HuH-7 (cell line): ENCODE measurements at regions not wholly inside any gene's neighbourhood (a gene's known extent, or its start where the extent isn't known, plus 50 kb on each side); places are given as distances from the start of the nearest gene placed in this dataset.

Experiments
- DNase-seq: peaks from one replicate; pipeline ENCODE4 v3.0.0; 2011; ENCODE audit warnings: low spot score

DNA sequence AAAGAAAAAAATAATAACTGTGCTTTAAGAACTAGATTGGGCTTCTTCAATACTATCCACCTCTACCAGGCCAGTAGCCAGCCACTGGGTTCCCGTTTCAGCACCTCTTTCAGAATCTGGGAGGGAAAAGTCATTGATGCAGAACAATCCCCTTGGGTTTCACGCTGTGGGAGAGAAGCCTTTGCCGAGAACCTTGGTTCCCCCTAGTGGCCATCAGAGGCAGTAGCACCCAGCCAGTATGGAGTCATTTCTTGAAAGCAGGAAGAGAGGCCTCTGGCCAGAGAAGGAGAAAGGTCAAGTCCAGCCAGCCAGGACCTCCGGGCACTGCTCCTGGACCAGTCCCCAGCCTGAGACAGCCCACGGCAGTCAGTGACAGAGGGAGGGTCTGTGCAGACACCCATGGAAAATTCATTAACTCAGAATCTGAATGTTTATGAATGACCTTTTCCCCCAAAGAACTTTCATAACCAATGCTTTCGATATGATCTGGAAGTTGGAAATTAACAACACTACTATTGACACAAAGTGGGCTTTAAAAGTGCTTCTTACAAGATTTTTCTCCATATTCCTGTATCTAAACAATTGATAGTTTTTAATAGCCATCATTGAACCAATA, 51.2 kb upstream of the CDH5 start:
- DNase-seq, result peak; percentile 72

DNA sequence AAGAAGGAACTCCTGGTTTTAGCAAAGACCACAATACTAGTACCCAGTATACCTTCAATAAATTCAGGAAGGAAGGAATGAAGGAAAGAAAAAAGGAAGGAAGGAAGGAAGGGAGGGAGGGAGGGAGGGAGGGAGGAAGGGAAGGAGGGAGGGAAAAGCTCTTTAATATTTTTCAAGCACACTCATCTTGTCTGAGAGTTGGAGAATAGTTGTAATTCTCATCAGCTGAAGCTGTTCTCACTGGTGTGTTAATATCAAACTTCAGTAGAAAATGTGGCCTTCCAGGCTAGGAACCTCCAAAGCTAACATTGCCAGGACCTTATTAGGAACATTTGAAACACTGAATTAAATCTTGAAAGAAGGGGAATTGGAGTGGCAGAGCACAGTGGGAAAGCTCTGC, 55.2 kb upstream of the CDH5 start:
- no peak for DNase-seq

- no peak for DNase-seq
Measured at GRCh38 chr16:66309215-66309807, 57.2 kb upstream of the CDH5 start.

GRCh38 chr16:66308096-66308495, 58.4 kb upstream of the CDH5 start:
- DNase-seq, result no peak

DNA sequence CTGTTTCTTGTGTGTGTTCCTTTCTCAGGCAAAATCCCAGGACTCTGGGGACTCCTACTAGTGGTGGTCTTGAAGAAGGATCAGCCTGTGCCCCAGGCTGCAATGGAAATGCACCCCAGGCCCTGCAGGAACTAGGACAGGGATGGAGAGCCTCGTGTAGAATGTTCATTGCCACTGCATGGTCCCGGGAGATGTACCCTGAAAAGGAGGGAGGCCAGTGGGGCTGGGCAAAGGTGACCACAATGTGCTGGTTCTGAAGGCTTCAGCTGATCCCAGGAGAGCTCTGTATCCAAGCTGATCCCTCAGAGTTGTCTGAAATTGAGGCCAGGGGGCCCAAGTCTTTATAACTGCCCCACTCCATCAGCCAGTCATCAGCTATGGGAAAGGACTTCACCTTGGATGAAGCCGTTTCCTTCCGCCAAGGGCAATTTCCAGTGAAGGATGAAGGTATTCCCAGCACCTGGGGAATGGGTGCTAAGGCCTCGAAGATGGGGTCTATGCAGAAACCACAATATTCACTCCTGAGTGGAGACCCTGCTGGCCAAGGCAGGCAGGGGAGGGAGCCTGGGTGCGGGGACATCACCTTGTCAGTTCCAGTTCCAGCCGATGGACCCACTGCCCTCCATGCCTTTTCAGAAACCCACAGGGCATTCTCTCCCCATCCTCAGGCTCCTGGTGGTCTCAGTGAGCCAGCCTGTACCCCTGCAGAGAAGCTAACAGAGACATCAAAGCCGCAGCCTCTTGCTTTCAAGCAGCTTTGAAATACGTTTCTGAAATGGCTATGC, 59.9 kb upstream of the CDH5 start:
- no peak for DNase-seq

DNA sequence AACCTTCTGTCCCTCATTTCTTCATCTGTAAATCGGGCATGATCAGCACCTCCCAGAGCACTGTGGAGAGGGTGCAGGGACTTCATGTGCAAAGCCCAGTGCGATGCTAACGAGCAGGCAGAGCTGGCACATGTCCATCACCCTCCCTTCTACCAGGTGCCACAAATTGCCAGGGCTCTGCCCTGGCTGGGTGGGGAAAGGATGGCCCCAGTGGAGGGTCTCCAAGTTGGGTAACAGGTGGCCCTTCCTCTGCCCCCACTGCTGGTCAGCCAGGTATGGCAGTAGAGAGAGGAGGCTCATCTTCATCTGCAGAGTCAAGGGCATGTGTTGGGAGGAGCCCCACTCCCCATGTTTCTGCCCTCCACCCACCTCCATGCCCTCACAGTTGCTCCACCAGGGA, 61.5 kb upstream of the CDH5 start:
- no peak for DNase-seq

DNA sequence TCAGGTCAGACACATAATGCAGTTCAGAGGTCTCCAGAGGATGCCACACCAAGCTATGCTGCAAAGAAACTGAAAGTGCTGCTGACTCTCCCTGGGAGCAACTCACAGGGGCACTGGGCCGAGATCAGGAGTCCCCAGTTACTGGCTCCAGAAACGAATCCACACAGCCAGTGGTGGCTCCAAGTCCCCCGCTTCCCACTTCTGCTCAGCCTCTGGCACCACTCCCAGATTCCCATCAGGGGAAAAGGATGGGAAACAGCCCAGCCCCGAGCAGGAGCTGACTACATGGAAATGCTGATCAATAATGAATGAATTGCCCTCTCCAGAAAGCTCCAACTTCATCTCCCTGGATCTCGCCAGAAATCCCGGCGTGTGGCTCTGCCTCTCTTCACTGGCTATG, 62.3 kb upstream of the CDH5 start:
- DNase-seq, result no peak

GRCh38 chr16:66300501-66300900, 66.0 kb upstream of the CDH5 start:
- no peak for DNase-seq

DNA sequence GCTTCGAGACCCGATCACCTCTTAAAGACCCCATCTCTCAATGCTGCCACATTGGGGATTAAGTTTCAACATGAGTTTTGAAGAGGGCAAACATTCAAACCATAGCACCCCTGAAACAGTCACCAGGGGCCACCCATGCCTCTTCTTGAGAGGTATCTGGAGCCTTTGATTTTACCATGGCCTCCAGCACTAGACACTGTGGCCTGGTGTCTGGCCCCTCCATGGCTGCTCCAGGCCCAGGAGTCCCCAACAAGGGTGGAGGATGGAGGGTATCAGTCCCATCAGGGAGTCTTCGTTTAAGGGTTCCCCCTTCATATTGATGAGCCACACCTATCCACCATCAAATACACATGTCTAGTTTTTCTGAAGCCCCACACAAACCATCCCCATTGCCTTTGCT, 66.5 kb upstream of the CDH5 start:
- no peak for DNase-seq

- DNase-seq, result no peak
Measured at GRCh38 chr16:66299349-66299748, 67.1 kb upstream of the CDH5 start.

GRCh38 chr16:66298571-66299120, 67.8 kb upstream of the CDH5 start:
- DNase-seq, result no peak

GRCh38 chr16:66298006-66298405, 68.5 kb upstream of the CDH5 start:
- no peak for DNase-seq

- DNase-seq, result no peak
Measured at GRCh38 chr16:66296591-66296990, 69.9 kb upstream of the CDH5 start.

DNA sequence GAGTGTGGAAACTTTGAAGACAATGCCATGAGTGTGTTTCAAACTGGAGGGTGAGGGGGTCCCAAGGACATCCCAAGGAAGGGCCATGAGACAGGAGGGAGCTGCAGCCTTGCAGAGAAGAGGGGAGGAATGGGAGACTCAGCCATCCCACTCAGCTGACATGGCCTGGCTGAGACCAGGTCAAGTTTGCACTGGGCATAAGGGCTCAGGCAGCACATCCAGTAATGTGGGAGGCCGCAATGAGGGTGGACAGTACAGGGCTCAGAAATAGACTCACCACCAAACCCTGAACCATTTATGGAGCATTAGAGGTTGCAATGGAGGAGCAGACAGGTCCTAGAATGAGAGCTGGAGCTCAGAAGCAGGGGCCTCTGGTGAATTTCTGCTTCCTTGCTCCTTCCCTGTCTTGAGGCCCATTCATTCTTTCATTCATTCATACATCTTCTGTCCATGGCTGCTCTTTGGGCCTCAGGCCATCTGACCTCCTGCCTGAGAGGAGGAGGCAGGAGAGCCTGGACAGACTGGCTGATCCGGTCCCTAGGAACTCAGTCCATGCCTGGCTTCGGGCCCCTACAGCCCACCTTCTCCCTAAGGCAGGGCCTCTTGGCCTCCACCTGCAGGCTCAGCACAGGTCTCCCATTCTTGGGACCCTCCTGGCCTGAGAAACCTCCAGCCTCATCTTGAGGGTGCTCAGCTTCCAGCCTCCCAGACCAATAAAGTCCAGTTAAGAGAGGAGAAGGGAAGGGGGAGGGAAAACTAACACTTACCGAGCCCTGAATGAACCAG, 70.5 kb upstream of the CDH5 start:
- DNase-seq, result no peak

DNA sequence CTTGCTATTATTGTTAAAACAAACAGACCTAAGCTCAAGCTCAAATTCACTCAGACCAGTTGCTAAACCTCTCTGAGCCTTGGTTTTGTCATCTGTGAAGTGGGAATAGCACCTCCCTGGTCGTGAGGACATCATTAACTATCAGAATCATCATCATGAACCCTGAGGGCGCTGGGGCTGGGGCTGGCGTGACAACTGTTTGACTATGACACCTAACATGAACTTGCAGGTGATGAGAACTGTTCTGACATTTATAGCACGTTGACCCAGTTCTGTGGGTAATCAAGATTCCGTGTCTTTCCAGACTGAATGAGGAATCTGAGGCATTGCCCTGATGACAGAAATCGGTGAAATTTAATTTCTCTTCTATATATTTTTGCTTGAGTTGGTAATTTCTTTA, 71.3 kb upstream of the CDH5 start:
- no peak for DNase-seq

- no peak for DNase-seq
Measured at GRCh38 chr16:66294507-66294906, 72.0 kb upstream of the CDH5 start.

GRCh38 chr16:66293932-66294331, 72.6 kb upstream of the CDH5 start:
- no peak for DNase-seq

GRCh38 chr16:66293207-66293735, 73.2 kb upstream of the CDH5 start:
- no peak for DNase-seq

- DNase-seq, result no peak
Measured at GRCh38 chr16:66292241-66292935, 74.1 kb upstream of the CDH5 start.

- DNase-seq, result no peak
Measured at GRCh38 chr16:66291833-66292232, 74.7 kb upstream of the CDH5 start.

- DNase-seq, result no peak
Measured at GRCh38 chr16:66290431-66290830, 76.1 kb upstream of the CDH5 start.

DNA sequence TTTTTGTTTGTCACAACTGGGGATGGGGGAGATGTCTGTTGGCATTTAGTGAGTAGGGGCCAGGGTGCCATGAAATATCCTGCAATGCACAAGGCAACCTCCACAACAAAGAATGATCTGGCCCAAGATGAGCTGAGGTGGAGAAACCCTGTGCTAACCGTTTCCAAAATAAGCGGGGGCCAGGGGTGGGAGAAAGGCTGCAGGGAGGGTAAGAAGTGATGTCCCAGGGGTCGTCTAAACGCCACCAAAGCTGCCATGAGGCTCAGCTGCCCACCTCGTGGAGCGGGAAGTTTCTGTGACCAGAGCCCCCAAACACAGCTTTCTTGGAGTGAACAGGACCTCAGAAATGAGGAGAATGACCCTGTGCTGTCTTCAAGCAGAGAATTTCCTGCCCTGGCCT, 76.5 kb upstream of the CDH5 start:
- no peak for DNase-seq
